NCI-H345 (cell line): ENCODE measurements at regions not wholly inside any gene's neighbourhood (a gene's known extent, or its start where the extent isn't known, plus 50 kb on each side); places are given as distances from the start of the nearest gene placed in this dataset.

ENCODE experiments used
- DNase-seq: peaks from one replicate; lab custom pipeline; 2025; lab: John Stamatoyannopoulos, UW

- DNase-seq: no peak
These were observed 247.1 kb downstream of the SPTSSA start for GRCh38 chr14:34214961-34215360.

DNA sequence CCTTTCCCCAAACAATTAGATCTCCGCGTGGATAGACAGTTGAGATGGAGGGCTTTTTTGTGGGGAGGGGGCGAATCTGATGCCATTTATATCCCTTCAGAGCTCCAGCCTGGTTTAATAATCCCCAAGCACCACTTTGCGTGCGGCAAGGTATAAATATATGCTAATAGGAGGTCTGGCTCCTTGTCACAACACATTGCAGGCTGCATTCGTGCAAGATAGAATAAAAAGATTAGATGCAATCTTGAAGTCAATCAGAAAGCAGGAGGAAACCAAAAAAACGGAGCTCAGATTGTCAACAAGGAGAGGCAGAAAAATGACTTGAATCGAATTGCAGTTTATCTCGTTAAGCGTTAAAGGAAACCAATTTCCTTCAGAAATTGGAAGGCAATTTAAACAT lies 248.7 kb downstream of the SPTSSA start:
- no peak for DNase-seq

DNA sequence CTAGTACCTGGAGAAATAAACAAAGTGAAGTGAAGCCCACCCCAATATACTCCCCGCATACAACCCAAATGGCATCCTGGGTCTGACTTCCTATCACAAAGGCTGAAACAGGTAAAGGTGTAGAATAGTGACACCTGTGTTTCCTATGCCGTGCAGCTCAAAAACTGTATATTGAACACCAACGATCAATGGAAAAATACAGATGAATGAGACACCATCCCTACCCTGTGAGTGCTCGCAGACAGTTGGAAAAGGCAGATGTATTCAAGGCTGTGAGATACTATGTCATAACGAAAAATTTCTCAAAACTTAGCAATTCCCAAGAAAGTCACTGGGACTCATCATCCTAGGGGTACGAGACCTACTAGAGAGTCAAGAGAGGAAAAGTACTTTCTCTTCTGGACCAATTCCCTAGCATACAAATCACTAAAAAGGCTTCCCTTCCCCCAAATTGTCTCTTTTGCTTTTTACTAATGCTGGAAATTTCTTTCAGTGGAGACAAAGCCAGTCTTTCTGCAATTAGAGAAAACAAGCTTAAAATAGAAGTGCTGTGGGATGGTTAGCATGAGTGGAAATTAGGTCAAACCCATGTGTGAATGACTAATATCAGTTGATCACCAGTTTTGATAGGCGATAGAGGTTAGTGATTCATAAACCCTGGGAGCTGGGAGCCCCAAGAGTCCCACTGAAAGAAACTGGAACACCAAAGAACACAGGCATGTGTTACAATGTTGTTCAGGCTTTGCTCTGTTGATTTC lies 249.7 kb downstream of the SPTSSA start:
- DNase-seq: no peak

GRCh38 chr14:34211732-34212131 lies 250.3 kb downstream of the SPTSSA start:
- no peak for DNase-seq

DNA sequence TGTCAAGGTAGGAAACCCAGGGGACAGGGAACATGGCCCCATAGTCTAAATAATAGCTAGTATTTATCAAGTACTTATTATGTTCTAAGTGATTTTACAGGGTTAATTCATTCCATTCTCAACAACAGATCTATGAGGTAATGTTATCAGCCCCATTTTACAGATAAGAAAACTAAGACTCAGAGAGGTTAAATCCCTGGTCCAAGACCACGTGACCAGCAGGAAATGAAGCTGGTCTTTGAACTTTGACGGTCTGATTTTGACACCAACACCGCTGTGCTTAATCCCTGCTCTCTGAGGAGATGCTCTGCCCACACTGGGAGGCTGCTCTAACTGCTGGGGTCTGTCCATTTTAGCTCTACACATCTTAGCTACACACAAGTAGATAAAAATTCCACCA lies 253.5 kb downstream of the SPTSSA start:
- DNase-seq: no peak

GRCh38 chr14:34205799-34206198 lies 254.9 kb upstream of the EGLN3 start:
- no peak for DNase-seq

GRCh38 chr14:34204774-34205173 lies 253.9 kb upstream of the EGLN3 start:
- no peak for DNase-seq

- DNase-seq: no peak
These were observed 252.4 kb upstream of the EGLN3 start for GRCh38 chr14:34203251-34203722.

DNA sequence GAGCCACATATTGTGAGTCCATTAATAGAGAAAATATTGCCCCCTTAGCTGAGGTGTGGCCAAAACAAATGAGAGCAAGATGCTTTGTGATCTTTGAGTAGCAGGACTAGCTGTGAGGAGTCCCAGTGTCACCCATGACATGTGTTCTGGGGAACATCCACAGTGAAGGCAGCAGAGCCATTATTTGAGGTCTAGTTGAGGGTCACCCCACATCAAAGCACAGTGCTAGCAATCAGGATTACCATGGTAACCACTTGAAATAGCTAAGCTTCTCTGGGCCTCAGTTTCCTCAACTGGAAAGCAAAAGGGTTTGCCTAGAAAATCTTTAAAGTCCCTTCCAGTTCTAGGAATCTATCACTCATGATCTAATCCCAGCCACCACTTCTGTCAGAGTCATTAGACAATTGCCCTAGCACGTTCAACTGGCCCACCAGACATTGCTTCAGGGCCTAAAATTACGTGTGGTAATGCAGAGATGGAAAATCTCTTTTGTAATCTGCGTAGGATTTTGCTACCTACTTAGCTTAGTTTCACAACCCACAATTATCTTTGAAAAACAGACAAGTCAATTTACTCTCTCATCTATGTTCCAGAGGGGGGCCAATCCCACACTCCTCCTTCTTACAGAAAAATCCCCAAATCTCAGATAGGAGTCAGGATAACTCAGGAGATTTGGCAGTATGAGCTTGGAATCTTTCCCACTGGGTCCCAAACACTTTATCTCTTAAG lies 251.2 kb upstream of the EGLN3 start:
- no peak for DNase-seq

DNA sequence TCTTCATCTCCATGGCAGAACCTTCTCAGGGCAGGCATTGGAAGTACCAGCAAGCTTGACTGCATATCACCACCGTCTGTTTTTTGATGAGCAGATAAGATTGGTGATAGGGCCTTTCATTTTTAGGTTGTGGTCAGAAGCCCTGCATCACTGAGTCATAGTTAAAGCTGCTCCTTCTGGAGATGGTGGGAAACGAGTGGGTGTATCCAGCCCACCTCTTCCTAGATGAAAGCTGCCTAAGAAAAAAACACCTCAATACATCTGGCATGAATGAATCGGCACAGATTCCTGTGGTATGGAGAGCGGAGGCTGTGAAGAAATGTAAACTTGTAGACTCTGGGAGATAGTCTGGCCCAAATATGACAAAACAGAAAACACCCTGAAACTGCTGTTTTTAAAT lies 248.7 kb upstream of the EGLN3 start:
- DNase-seq: no peak

- no peak for DNase-seq
These were observed 247.2 kb upstream of the EGLN3 start for GRCh38 chr14:34198096-34198495.

- DNase-seq: no peak
These were observed 245.1 kb upstream of the EGLN3 start for GRCh38 chr14:34195964-34196363.

GRCh38 chr14:34190717-34191116 lies 239.8 kb upstream of the EGLN3 start:
- DNase-seq: no peak

GRCh38 chr14:34189866-34190265 lies 239.0 kb upstream of the EGLN3 start:
- no peak for DNase-seq

DNA sequence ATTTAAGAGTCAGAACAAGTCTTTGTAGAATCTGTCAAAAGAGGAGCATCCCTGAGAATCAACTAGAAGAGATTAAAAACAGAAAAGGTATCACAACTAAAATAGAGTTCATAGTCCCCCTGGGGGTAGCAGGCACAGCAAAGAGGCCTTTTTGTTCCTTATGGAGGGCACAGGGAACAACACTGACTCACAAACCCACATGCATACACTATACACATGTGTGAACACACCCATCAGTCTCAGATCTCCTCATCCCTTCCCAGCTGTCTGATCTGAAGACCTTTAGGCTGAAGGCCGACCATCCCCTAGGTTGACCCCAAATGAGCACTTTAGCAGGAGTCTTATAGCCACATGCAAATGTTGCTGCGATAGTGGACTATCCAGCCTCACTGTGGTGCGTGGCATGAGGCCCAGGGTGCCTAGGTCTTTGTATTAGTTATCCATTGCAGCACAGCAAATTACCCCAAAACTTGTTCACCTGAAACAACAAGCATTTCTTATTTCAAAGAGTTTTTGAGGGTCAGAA lies 236.7 kb upstream of the EGLN3 start:
- DNase-seq: no peak

- no peak for DNase-seq
These were observed 236.2 kb upstream of the EGLN3 start for GRCh38 chr14:34187061-34187460.

DNA sequence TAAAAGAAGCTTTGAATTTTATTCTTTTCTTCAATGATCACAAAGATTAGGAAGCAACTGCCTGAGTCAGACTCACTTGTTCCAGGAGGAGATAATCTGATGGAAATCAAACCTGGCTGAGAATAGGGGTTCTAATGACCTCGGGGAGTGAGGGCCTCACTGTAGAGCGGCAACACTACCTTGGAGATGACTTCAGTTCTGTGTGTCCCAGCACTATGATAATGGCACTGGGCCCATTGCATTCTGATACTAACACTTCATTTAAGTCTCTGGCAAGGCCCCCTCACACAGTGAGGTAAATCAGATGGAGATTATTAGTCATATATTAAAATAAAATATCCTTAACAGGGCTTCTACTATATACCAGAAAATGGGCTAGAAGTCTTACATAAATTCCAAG lies 233.3 kb upstream of the EGLN3 start:
- DNase-seq: no peak

- DNase-seq: no peak
These were observed 232.6 kb upstream of the EGLN3 start for GRCh38 chr14:34183478-34183877.

- DNase-seq: no peak
These were observed 230.5 kb upstream of the EGLN3 start for GRCh38 chr14:34181338-34181737.

DNA sequence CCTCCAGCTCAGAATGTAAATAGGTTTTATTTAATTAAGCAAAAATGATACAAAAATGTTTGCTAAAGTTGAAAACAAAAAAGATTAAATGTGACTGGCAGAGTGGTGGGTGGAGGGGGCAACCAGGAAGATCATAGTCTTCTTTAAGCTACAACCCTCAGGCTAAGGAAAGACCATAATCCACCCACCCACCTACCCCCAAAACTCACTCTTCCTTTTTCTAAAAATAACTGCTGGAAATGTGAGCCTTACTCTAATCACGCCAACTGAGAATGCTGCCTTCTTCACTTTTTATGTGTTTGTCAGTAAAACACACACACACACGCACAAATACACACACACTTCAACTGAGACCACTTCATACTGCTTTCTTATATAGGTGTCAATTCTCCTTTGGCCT lies 230.0 kb upstream of the EGLN3 start:
- no peak for DNase-seq

GRCh38 chr14:34180434-34180833 lies 229.6 kb upstream of the EGLN3 start:
- no peak for DNase-seq

GRCh38 chr14:34179727-34180126 lies 228.9 kb upstream of the EGLN3 start:
- peak; percentile 81 for DNase-seq

GRCh38 chr14:34177466-34177865 lies 226.6 kb upstream of the EGLN3 start:
- DNase-seq: no peak
